Breast epithelium (tissue), 3 donors: ENCODE measurements at regions not wholly inside any gene's neighbourhood (a gene's known extent, or its start where the extent isn't known, plus 50 kb on each side); places are given as distances from the start of the nearest gene placed in this dataset.

ENCODE experiments used
- POLR2AphosphoS5 ChIP-seq, 3 donors: sonication (generic); formaldehyde crosslinking; IDR thresholded peaks; one replicate each; pipeline ENCODE4 v1.6.1; 2017; ENCODE audit warnings: antibody characterized with exemption in 3 of 3
- TF ChIP-seq, protein P1 (sequence below), 3 donors: fragments of 450-650 bp; IDR thresholded peaks; one replicate each; pipeline ENCODE4 v1.5.1; 2016 to 2017; ENCODE audit warnings: antibody characterized with exemption in 3 of 3, mild to moderate bottlenecking in 3 of 3, moderate library complexity in 3 of 3

DNA sequence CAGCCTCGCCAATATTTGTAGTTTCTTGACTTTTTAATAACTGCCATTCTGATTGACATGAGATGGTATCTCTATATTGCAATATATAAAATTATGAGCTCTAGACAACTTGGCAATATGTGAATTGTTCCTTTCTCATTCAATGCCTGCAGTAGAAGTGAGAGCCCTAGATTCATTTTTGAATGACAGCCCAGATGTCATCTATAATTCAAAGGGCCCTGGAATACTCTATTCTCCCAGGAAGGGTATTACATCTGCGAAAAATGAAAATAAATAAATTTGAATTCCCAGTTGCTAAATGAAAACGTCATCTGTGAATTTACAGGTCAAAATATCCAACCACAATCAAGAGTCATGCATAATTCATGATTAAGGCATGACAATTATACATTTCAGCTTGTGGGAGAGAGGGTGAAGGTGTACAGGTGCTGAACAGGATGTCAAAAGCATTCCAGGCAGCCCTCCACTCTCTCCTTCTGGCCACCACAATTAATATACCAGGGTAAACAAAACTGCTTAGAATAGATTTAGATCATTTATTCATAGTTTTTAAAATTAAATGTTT is 1147.3 kb downstream of the XPNPEP1 start:
- TF ChIP-seq, protein P1, sequence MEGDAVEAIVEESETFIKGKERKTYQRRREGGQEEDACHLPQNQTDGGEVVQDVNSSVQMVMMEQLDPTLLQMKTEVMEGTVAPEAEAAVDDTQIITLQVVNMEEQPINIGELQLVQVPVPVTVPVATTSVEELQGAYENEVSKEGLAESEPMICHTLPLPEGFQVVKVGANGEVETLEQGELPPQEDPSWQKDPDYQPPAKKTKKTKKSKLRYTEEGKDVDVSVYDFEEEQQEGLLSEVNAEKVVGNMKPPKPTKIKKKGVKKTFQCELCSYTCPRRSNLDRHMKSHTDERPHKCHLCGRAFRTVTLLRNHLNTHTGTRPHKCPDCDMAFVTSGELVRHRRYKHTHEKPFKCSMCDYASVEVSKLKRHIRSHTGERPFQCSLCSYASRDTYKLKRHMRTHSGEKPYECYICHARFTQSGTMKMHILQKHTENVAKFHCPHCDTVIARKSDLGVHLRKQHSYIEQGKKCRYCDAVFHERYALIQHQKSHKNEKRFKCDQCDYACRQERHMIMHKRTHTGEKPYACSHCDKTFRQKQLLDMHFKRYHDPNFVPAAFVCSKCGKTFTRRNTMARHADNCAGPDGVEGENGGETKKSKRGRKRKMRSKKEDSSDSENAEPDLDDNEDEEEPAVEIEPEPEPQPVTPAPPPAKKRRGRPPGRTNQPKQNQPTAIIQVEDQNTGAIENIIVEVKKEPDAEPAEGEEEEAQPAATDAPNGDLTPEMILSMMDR (IDR thresholded peaks at IDR 0.05): no peak
- TF ChIP-seq POLR2AphosphoS5 (IDR thresholded peaks at IDR 0.05): no peak
